Effector memory CD8-positive, alpha-beta T cell (primary cell): ENCODE measurements at regions not wholly inside any gene's neighbourhood (a gene's known extent, or its start where the extent isn't known, plus 50 kb on each side); places are given as distances from the start of the nearest gene placed in this dataset.

Experiments used
- ATAC-seq: fragments of 150-1000 bp; cut with Tn5 transposase; replicated peaks from 2 replicates; pipeline ENCODE4 v1.10.0; 2021; ENCODE audit warnings: mild to moderate bottlenecking, moderate library complexity
- DNase-seq, 3 experiments: peaks; one replicate each; pipeline ENCODE4 v3.0.0; 2021
- H3K27ac Mint-ChIP-seq, 2 donors: one replicate each; pipeline ENCODE4 v1.8.0; 2022; ENCODE audit warnings: mild to moderate bottlenecking in 2 of 2, mixed read lengths in 2 of 2, moderate library complexity in 2 of 2
- H3K27me3 Mint-ChIP-seq, 2 donors: one replicate each; pipeline ENCODE4 v1.8.0; 2022; ENCODE audit warnings: mixed read lengths in 2 of 2
- H3K36me3 Mint-ChIP-seq: one replicate; pipeline ENCODE4 v1.8.0; 2022; ENCODE audit warnings: mild to moderate bottlenecking, moderate library complexity, mixed read lengths; ENCODE audit not compliant: insufficient read depth
- H3K4me1 Mint-ChIP-seq, 2 donors: one replicate each; pipeline ENCODE4 v1.8.0; 2022; ENCODE audit warnings: low read depth in 2 of 2, mixed read lengths in 2 of 2
- H3K4me3 Mint-ChIP-seq, 2 donors: one replicate each; pipeline ENCODE4 v1.8.0; 2022; ENCODE audit warnings: mild to moderate bottlenecking in 2 of 2, mixed read lengths in 2 of 2, moderate library complexity in 2 of 2
- H3K9me3 Mint-ChIP-seq, 2 donors: one replicate each; pipeline ENCODE4 v1.8.0; 2022; ENCODE audit warnings: mixed read lengths in 2 of 2

DNA sequence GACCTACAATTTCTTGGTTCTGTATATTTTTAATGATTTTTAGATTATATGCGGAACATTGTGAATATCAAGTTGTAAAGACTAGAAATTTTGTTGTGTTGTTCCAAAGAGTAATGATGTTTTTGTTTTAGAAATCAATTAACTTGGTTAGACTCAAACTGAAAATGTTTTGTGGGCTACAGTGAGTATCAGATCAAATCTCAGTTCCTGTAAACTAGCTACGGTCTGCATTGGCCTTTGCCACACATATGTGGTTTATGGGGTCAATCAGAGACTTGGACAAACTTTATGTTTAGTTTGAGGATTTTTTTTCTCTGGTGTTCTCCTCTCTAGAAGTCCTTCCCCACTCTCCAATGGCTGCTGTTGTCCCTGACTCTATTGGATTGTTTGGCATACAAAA is 308.0 kb upstream of the THRB start:
- Mint-ChIP-seq H3K27me3 (no peaks in the 10 kb centered on the region), H3K9me3 (peaks cover 8 to 16% of the 10 kb centered on the region in 2 donors), H3K4me3 (no peak overlapping the region), H3K27ac (no peak overlapping the region), H3K36me3 (no peaks in the 10 kb centered on the region), H3K4me1 (no peaks in the 10 kb centered on the region)
- DNase-seq = no peak
- ATAC-seq = no peak

- DNase-seq (no peak), ATAC-seq (no peak)
- Mint-ChIP-seq H3K27ac (no peak overlapping the region), H3K36me3 (no peaks in the 10 kb centered on the region), H3K4me1 (no peaks in the 10 kb centered on the region), H3K9me3 (peaks cover 4 to 5% of the 10 kb centered on the region in 2 donors), H3K4me3 (no peak overlapping the region), H3K27me3 (no peaks in the 10 kb centered on the region)
Observed at GRCh38 chr3:24804095-24804494, 309.4 kb upstream of the THRB start.

- Mint-ChIP-seq H3K4me1 (no peaks in the 10 kb centered on the region), H3K27ac (no peak overlapping the region), H3K9me3 (peaks cover 0 to 6% of the 10 kb centered on the region in 2 donors), H3K36me3 (no peaks in the 10 kb centered on the region), H3K27me3 (no peaks in the 10 kb centered on the region), H3K4me3 (no peak overlapping the region)
- ATAC-seq (no peak), DNase-seq (no peak)
Observed at GRCh38 chr3:24810881-24811280, 316.2 kb upstream of the THRB start.

GRCh38 chr3:24812116-24812515 is 317.5 kb upstream of the THRB start:
- Mint-ChIP-seq H3K27me3 (no peaks in the 10 kb centered on the region), H3K36me3 (no peaks in the 10 kb centered on the region), H3K9me3 (peaks cover 0 to 6% of the 10 kb centered on the region in 2 donors), H3K27ac (no peak overlapping the region), H3K4me1 (no peaks in the 10 kb centered on the region), H3K4me3 (no peak overlapping the region)
- no peak for ATAC-seq
- DNase-seq = no peak

DNA sequence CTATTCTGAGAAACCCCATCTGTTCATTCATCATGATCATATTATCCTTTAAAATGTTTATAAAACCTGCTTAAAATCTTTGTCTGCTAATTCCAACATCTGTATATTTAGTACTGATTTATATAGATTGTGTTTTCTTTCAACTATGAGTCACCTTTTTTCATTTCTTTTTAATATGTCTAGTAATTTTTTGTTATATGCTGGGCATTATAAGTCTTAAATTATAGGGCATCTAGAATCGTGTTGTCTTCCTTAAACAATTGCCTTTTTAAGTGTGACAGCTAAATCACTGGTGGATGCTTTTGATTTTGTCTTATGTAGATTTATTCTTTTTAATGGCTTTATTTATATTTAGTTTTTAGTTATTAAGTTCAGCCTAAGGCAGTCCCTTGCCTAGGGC is 323.4 kb upstream of the THRB start:
- H3K27ac Mint-ChIP-seq = no peak overlapping the region
- H3K4me1 Mint-ChIP-seq = no peaks in the 10 kb centered on the region
- DNase-seq (no peak), ATAC-seq (no peak)
- H3K4me3 Mint-ChIP-seq = no peak overlapping the region
- H3K36me3 Mint-ChIP-seq = no peaks in the 10 kb centered on the region
- H3K27me3 Mint-ChIP-seq = no peaks in the 10 kb centered on the region
- peaks cover 0 to 5% of the 10 kb centered on the region in 2 donors for H3K9me3 Mint-ChIP-seq

GRCh38 chr3:24828011-24828410 is 333.4 kb upstream of the THRB start:
- no peak for ATAC-seq
- H3K36me3 Mint-ChIP-seq = no peaks in the 10 kb centered on the region
- H3K27me3 Mint-ChIP-seq = peaks cover 6 to 17% of the 10 kb centered on the region in 2 donors
- DNase-seq = no peak
- no peak overlapping the region for H3K27ac Mint-ChIP-seq
- H3K4me3 Mint-ChIP-seq = no peak overlapping the region
- peaks cover 2 to 13% of the 10 kb centered on the region in 2 donors for H3K9me3 Mint-ChIP-seq
- H3K4me1 Mint-ChIP-seq = no peaks in the 10 kb centered on the region

- no peak overlapping the region for H3K4me3 Mint-ChIP-seq
- H3K27me3 Mint-ChIP-seq = peaks cover 6 to 17% of the 10 kb centered on the region in 2 donors
- no peaks in the 10 kb centered on the region for H3K36me3 Mint-ChIP-seq
Observed at GRCh38 chr3:24828551-24828950, 333.9 kb upstream of the THRB start.

DNA sequence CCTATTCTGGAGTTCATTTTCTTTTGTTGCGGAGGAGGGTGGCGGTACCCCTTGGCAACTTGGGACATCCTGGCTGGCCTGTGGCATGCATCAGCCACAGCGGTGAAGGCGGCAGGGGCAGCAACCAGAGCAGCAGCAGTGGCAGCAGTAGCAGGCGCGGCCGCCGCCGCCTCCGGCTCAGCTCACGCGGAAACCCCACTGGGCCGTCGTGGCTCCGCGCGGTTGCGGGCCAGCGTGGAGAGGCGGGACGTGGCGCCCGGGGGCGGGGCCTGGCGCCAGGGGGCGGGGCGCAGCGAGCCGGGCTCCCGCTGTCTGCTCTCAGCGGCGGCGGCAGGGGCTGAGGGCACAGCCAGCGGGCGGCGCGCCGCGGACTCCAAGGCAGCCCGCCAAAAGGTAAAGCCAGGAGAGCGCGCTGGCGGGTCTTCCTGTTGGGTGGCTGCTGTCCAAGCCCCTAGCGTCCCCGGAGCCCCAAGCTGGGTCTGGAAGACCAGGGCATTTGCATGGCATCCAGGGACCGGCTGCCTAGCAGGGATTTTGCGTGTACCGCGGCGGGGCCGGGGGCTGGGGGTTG is 334.4 kb upstream of the THRB start:
- Mint-ChIP-seq H3K27me3 (peaks cover 6 to 17% of the 10 kb centered on the region in 2 donors), H3K36me3 (no peaks in the 10 kb centered on the region), H3K4me3 (no peak overlapping the region), H3K27ac (no peak overlapping the region), H3K4me1 (no peaks in the 10 kb centered on the region), H3K9me3 (peaks cover 9 to 17% of the 10 kb centered on the region in 2 donors)
- no peak for ATAC-seq
- no peak for DNase-seq

More at GRCh38 chr3:24828551-24828950, 333.9 kb upstream of the THRB start:
- no peak for DNase-seq
- no peaks in the 10 kb centered on the region for H3K4me1 Mint-ChIP-seq
- peaks cover 8 to 17% of the 10 kb centered on the region in 2 donors for H3K9me3 Mint-ChIP-seq
- H3K27ac Mint-ChIP-seq = no peak overlapping the region
- ATAC-seq = no peak

DNA sequence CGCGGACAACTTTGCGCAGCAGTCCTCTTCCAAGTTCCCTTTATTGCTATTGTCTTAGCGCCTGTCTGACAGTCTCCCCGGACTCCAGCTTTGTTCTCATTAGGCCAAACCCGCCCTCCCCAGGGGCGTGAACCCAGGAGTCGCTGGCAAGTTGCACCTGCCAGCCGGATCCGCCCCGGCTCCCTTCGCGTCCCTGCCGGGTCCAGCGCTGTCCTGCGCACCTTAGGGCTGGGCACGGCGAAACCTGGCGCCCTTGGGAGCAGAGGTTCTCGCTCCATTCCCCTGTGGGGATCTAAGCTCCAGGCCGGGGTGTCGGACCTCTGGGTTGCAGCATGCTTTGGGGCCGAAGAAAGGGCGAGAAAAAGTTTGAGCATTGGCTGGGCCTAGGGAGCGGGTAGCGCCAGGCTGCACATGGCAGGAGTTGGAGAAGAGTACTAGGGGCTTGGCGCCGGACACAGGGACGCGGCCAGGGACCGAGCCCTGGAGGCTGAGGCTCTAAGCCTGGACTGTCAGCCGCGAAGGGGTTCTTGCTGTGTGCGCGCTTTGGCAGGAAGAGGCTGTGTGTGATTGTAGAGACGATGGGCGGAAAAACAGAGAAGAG is 335.1 kb upstream of the THRB start:
- no peak for ATAC-seq
- DNase-seq = no peak
- H3K27ac Mint-ChIP-seq = no peak overlapping the region
- H3K36me3 Mint-ChIP-seq = no peaks in the 10 kb centered on the region
- H3K4me1 Mint-ChIP-seq = no peaks in the 10 kb centered on the region
- H3K4me3 Mint-ChIP-seq = no peak overlapping the region
- peaks cover 9 to 17% of the 10 kb centered on the region in 2 donors for H3K9me3 Mint-ChIP-seq
- H3K27me3 Mint-ChIP-seq = peaks cover 6 to 17% of the 10 kb centered on the region in 2 donors

DNA sequence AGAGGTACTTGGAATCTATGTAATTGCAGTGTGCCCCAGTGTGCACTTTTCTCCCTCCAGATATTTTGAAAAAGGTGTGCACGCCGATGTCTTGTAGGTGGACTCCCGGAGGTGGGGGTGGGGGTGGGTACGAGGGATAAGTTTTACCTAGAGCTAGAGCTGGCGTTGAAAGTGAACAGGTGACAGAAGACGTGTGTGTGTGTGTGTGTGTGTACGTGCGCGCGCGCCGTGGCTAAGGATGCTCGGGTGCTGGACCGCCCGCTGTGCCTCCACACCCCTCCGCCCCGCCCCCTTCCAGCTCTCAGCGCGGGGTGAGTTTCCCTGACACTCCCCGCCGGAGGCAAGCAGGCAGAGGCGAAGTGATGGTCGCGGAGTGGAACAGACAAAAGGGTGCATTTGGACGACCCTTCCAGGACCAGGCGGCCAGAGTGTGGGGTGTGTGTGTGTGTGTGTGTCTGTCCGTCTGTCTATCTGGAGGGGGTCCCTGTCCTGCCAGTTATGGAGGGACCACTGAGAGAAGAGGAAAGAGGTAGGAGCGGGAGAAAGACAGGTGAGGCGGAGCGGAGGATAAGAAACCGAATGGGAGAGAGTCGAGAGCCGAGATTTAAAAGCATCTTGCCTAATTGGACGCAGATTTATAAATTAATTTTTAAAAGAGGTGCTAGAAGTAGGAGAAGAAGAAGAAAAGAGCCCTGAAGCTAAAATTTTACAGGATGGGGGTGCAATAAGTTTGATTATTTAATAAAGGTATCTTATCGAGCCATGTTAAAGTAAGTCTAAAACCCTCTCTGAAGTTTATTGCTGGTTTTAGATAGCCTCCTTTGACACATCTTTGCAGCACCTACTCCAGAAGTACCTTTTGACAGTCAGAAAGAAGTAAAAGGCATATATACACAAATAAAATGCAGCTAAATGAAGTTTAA is 335.8 kb upstream of the THRB start:
- DNase-seq (no peak), ATAC-seq (no peak)
- H3K36me3 Mint-ChIP-seq = no peaks in the 10 kb centered on the region
- no peak overlapping the region for H3K4me3 Mint-ChIP-seq
- H3K9me3 Mint-ChIP-seq = peaks cover 9 to 17% of the 10 kb centered on the region in 2 donors
- H3K27ac Mint-ChIP-seq = no peak overlapping the region
- no peaks in the 10 kb centered on the region for H3K4me1 Mint-ChIP-seq
- peaks cover 6 to 17% of the 10 kb centered on the region in 2 donors for H3K27me3 Mint-ChIP-seq

- no peak overlapping the region for H3K4me3 Mint-ChIP-seq
- no peaks in the 10 kb centered on the region for H3K4me1 Mint-ChIP-seq
- ATAC-seq (no peak), DNase-seq (no peak)
- peaks cover 6 to 17% of the 10 kb centered on the region in 2 donors for H3K27me3 Mint-ChIP-seq
- H3K27ac Mint-ChIP-seq = no peak overlapping the region
- H3K9me3 Mint-ChIP-seq = peaks cover 9 to 17% of the 10 kb centered on the region in 2 donors
- no peaks in the 10 kb centered on the region for H3K36me3 Mint-ChIP-seq
Observed at GRCh38 chr3:24831221-24831620, 336.6 kb upstream of the THRB start.

GRCh38 chr3:24832891-24833290 is 338.2 kb upstream of the THRB start:
- ATAC-seq (no peak), DNase-seq (no peak)
- H3K27ac Mint-ChIP-seq = no peak overlapping the region
- peaks cover 6 to 17% of the 10 kb centered on the region in 2 donors for H3K27me3 Mint-ChIP-seq
- no peaks in the 10 kb centered on the region for H3K4me1 Mint-ChIP-seq
- H3K4me3 Mint-ChIP-seq = no peak overlapping the region
- peaks cover 9 to 12% of the 10 kb centered on the region in 2 donors for H3K9me3 Mint-ChIP-seq
- no peaks in the 10 kb centered on the region for H3K36me3 Mint-ChIP-seq

- DNase-seq = no peak
- no peaks in the 10 kb centered on the region for H3K4me1 Mint-ChIP-seq
- H3K4me3 Mint-ChIP-seq = no peak overlapping the region
- H3K9me3 Mint-ChIP-seq = peaks cover 9 to 11% of the 10 kb centered on the region in 2 donors
- peaks cover 0 to 11% of the 10 kb centered on the region in 2 donors for H3K27me3 Mint-ChIP-seq
- no peak overlapping the region for H3K27ac Mint-ChIP-seq
- H3K36me3 Mint-ChIP-seq = no peaks in the 10 kb centered on the region
- ATAC-seq = no peak
Observed at GRCh38 chr3:24834442-24834841, 339.8 kb upstream of the THRB start.
